Activated CD4-positive, CD25-positive, alpha-beta regulatory T cell treated with anti-CD3 and anti-CD28 coated beads, Interleukin-2, amount 50 U/mL, for 72 hours (primary cell): ENCODE measurements at regions not wholly inside any gene's neighbourhood (a gene's known extent, or its start where the extent isn't known, plus 50 kb on each side); places are given as distances from the start of the nearest gene placed in this dataset.

ENCODE experiments used
- DNase-seq: peaks from one replicate; pipeline ENCODE4 v3.0.0; 2021

GRCh38 chr12:61356485-61356884 is 903.7 kb upstream of the USP15 start:
- no peak for DNase-seq

GRCh38 chr12:61357496-61357895 is 902.7 kb upstream of the USP15 start:
- no peak for DNase-seq

GRCh38 chr12:61362037-61362436 is 898.2 kb upstream of the USP15 start:
- DNase-seq, result no peak

- no peak for DNase-seq
Measured at GRCh38 chr12:61365001-61365400, 895.2 kb upstream of the USP15 start.

GRCh38 chr12:61367281-61367785 is 892.9 kb upstream of the USP15 start:
- no peak for DNase-seq

- DNase-seq, result no peak
Measured at GRCh38 chr12:61369241-61369910, 890.8 kb upstream of the USP15 start.

- no peak for DNase-seq
Measured at GRCh38 chr12:61384511-61384910, 875.7 kb upstream of the USP15 start.

- no peak for DNase-seq
Measured at GRCh38 chr12:61385771-61386170, 874.4 kb upstream of the USP15 start.

GRCh38 chr12:61397668-61398067 is 862.5 kb upstream of the USP15 start:
- DNase-seq, result no peak

GRCh38 chr12:61412201-61412600 is 848.0 kb upstream of the USP15 start:
- DNase-seq, result no peak

- no peak for DNase-seq
Measured at GRCh38 chr12:61414470-61414869, 845.7 kb upstream of the USP15 start.

GRCh38 chr12:61422786-61423185 is 837.4 kb upstream of the USP15 start:
- DNase-seq, result no peak

- DNase-seq, result no peak
Measured at GRCh38 chr12:61452076-61452475, 808.1 kb upstream of the USP15 start.

GRCh38 chr12:61487728-61488127 is 772.5 kb upstream of the USP15 start:
- DNase-seq, result no peak

- no peak for DNase-seq
Measured at GRCh38 chr12:61490526-61491498, 769.4 kb upstream of the USP15 start.

- DNase-seq, result no peak
Measured at GRCh38 chr12:61502179-61502578, 758.0 kb upstream of the USP15 start.

- DNase-seq, result no peak
Measured at GRCh38 chr12:61504396-61505080, 755.7 kb upstream of the USP15 start.

GRCh38 chr12:61513499-61513898 is 746.7 kb upstream of the USP15 start:
- no peak for DNase-seq

GRCh38 chr12:61514016-61514415 is 746.2 kb upstream of the USP15 start:
- no peak for DNase-seq

GRCh38 chr12:61521258-61521657 is 738.9 kb upstream of the USP15 start:
- DNase-seq, result no peak

- DNase-seq, result no peak
Measured at GRCh38 chr12:61523276-61523992, 736.8 kb upstream of the USP15 start.

GRCh38 chr12:61524851-61525250 is 735.4 kb upstream of the USP15 start:
- no peak for DNase-seq

- DNase-seq, result no peak
Measured at GRCh38 chr12:61525331-61525730, 734.9 kb upstream of the USP15 start.
